Gastroesophageal sphincter (tissue), 4 donors: ENCODE measurements at regions not wholly inside any gene's neighbourhood (a gene's known extent, or its start where the extent isn't known, plus 50 kb on each side); places are given as distances from the start of the nearest gene placed in this dataset.

Source experiments
- ATAC-seq: fragments of 150-250 bp; one replicate; pipeline ENCODE4 v1.9.1; 2016; ENCODE audit warnings: mild to moderate bottlenecking, moderate library complexity
- H3K27ac ChIP-seq, 4 donors: fragments of 200-600 bp; sonication (generic) in 3 of 4; 1 replicate in 3 of 4; 2 replicates in 1 of 4; pipeline ENCODE4 v1.5.1; 2016 to 2019
- H3K27me3 ChIP-seq: fragments of 200-600 bp; sonication (generic); one replicate; pipeline ENCODE4 v1.5.1; 2019
- H3K36me3 ChIP-seq, 2 donors: fragments of 200-600 bp; sonication (generic); one replicate each; pipeline ENCODE4 v1.5.1; 2019; ENCODE audit warnings: control low read depth in 1 of 2
- H3K4me1 ChIP-seq, 3 donors: fragments of 200-600 bp; sonication (generic); 1 replicate in 2 of 3; 2 replicates in 1 of 3; pipeline ENCODE4 v1.5.1; 2016 to 2019; ENCODE audit warnings: control low read depth in 2 of 3
- H3K4me3 ChIP-seq, 2 donors: fragments of 200-600 bp; sonication (generic); one replicate each; pipeline ENCODE4 v1.5.1; 2019; ENCODE audit warnings: mild to moderate bottlenecking in 1 of 2, moderate library complexity in 1 of 2
- H3K9me3 ChIP-seq, 3 donors: fragments of 200-600 bp; sonication (generic); one replicate each; pipeline ENCODE4 v1.5.1; 2017 to 2019; ENCODE audit warnings: control low read depth in 2 of 3
- CTCF ChIP-seq, 4 experiments: fragments of 200-600 bp in 2 of 4; fragments of 450-650 bp in 2 of 4; sonication (generic) in 1 of 4; IDR thresholded peaks; one replicate each; pipeline ENCODE4 v1.5.1; 2017 to 2019; ENCODE audit warnings: antibody characterized with exemption in 4 of 4, mild to moderate bottlenecking in 2 of 4, moderate library complexity in 2 of 4
- EP300 ChIP-seq: sonication (generic); formaldehyde crosslinking; IDR thresholded peaks from one replicate; pipeline ENCODE4 v1.6.1; 2017; ENCODE audit warnings: antibody characterized with exemption, mild to moderate bottlenecking
- POLR2A ChIP-seq, 2 donors: fragments of 450-650 bp; IDR thresholded peaks; one replicate each; pipeline ENCODE4 v1.6.1; 2017; ENCODE audit warnings: antibody characterized with exemption in 2 of 2, mild to moderate bottlenecking in 2 of 2, moderate library complexity in 1 of 2
- POLR2AphosphoS5 ChIP-seq: sonication (generic); formaldehyde crosslinking; IDR thresholded peaks from one replicate; pipeline ENCODE4 v1.6.1; 2017; ENCODE audit warnings: antibody characterized with exemption
- WGBS, 2 donors: methylation state at CpG; one replicate each; pipeline ENCODE4 v1.1.5; 2018; ENCODE audit warnings: low coverage in 1 of 2; 5-methylcytosine and 5-hydroxymethylcytosine counted together

GRCh38 chr22:22343581-22344296, 99.2 kb downstream of the VPREB1 start:
- ATAC-seq = no peak
- H3K4me3 ChIP-seq = no peak overlapping the region
- 68 to 71% methylated on average over 5 to 9 of the region's 9 CpGs for WGBS, 2 donors
- H3K4me1 ChIP-seq = no peaks in the 10 kb centered on the region
- H3K9me3 ChIP-seq = no peaks in the 10 kb centered on the region
- H3K36me3 ChIP-seq = no peaks in the 10 kb centered on the region
- peaks cover 62% of the 10 kb centered on the region for H3K27me3 ChIP-seq
- TF ChIP-seq POLR2AphosphoS5 = no peak
- H3K27ac ChIP-seq = no peak overlapping the region

GRCh38 chr22:22344430-22344829, 99.8 kb downstream of the VPREB1 start:
- no peak overlapping the region for H3K27ac ChIP-seq
- no peaks in the 10 kb centered on the region for H3K36me3 ChIP-seq
- ATAC-seq = no peak
- no peaks in the 10 kb centered on the region for H3K4me1 ChIP-seq
- no peaks in the 10 kb centered on the region for H3K9me3 ChIP-seq
- WGBS, 2 donors = 39% methylated on average over 4 of the region's 5 CpGs; no CpG with 5 or more reads in 1 of the 2 donors
- TF ChIP-seq EP300 (no peak), CTCF (IDR thresholded peaks at IDR 0.05) (no peak), POLR2AphosphoS5 (no peak), POLR2A (IDR thresholded peaks at IDR 0.05) (no peak)
- H3K4me3 ChIP-seq = no peak overlapping the region
- H3K27me3 ChIP-seq = peaks cover 62% of the 10 kb centered on the region

- Histone ChIP-seq H3K9me3 (no peaks in the 10 kb centered on the region), H3K36me3 (no peaks in the 10 kb centered on the region), H3K27me3 (peaks cover 60% of the 10 kb centered on the region), H3K4me3 (no peak overlapping the region), H3K4me1 (no peaks in the 10 kb centered on the region), H3K27ac (no peak overlapping the region)
- TF ChIP-seq EP300 = no peak
- TF ChIP-seq POLR2AphosphoS5 = no peak
- no peak for TF ChIP-seq POLR2A (IDR thresholded peaks at IDR 0.05)
- TF ChIP-seq CTCF (IDR thresholded peaks at IDR 0.05) = no peak
- WGBS, 2 donors = 66 to 94% methylated on average over 3 to 5 of the region's 5 CpGs
- no peak for ATAC-seq
These were observed 101.2 kb downstream of the VPREB1 start for GRCh38 chr22:22345781-22346180.

GRCh38 chr22:22346401-22347107, 102.0 kb downstream of the VPREB1 start:
- TF ChIP-seq EP300 (no peak), POLR2A (IDR thresholded peaks at IDR 0.05) (no peak), POLR2AphosphoS5 (no peak), CTCF (IDR thresholded peaks at IDR 0.05) (no peak)
- Histone ChIP-seq H3K27me3 (peaks cover 68% of the 10 kb centered on the region), H3K36me3 (no peaks in the 10 kb centered on the region), H3K27ac (no peak overlapping the region), H3K4me1 (no peaks in the 10 kb centered on the region), H3K9me3 (no peaks in the 10 kb centered on the region), H3K4me3 (no peak overlapping the region)
- WGBS, 2 donors = 57 to 69% methylated on average over 3 of the region's 3 CpGs
- no peak for ATAC-seq

- H3K36me3 ChIP-seq = no peaks in the 10 kb centered on the region
- WGBS, 2 donors = 36 to 59% methylated on average over 2 to 5 of the region's 5 CpGs
- peaks cover 61% of the 10 kb centered on the region for H3K27me3 ChIP-seq
- ATAC-seq = no peak
- H3K9me3 ChIP-seq = no peaks in the 10 kb centered on the region
- no peaks in the 10 kb centered on the region for H3K4me1 ChIP-seq
- H3K27ac ChIP-seq = no peak overlapping the region
- TF ChIP-seq POLR2AphosphoS5 (no peak), CTCF (IDR thresholded peaks at IDR 0.05) (no peak), POLR2A (IDR thresholded peaks at IDR 0.05) (no peak), EP300 (no peak)
- no peak overlapping the region for H3K4me3 ChIP-seq
These were observed 103.7 kb downstream of the VPREB1 start for GRCh38 chr22:22348127-22348814.
